GM12892 (cell line): ENCODE measurements at regions not wholly inside any gene's neighbourhood (a gene's known extent, or its start where the extent isn't known, plus 50 kb on each side); places are given as distances from the start of the nearest gene placed in this dataset.

Experiments
- POLR2A ChIP-seq: IDR thresholded peaks from 2 replicates; pipeline ENCODE4 v1.6.1; 2011; ENCODE audit warnings: low read depth, low read length, control low read depth
- POLR2AphosphoS5 ChIP-seq: IDR thresholded peaks from 2 replicates; pipeline ENCODE4 v1.6.1; 2011; ENCODE audit warnings: low read depth, low read length, control low read depth
- TAF1 ChIP-seq: IDR thresholded peaks from 2 replicates; pipeline ENCODE4 v1.6.1; 2011; ENCODE audit warnings: low read depth, mild to moderate bottlenecking, control low read depth, low read length, borderline replicate concordance

DNA sequence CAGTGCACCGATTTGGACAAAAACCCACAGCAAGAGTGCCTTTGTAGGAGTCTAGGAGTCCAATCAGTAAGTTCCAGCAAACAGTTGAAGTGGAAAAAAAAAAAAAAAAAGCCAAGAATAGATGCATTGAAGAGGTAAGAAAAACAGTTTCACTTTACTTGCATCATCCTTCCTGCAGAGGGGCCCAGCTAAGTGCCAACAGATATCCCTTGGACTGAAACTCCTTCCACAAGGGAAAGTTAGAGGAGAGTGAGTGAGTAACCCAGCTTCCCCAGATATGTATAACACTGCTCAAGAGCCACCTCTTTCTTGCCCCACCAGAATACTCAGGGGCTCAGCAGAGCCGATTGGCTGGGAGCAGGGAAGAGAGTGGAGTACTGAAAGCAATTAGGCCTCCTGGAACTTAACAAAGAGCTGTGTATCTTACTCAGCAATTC, 617.7 kb upstream of the SMIM31 start:
- TF ChIP-seq POLR2A (no peak), POLR2AphosphoS5 (no peak), TAF1 (no peak)
